ENCODE measurements at regions not wholly inside any gene's neighbourhood (a gene's known extent, or its start where the extent isn't known, plus 50 kb on each side); places are given as distances from the start of the nearest gene placed in this dataset.

GRCh38 chr3:166205158-166205557, 367.9 kb upstream of the BCHE start:
- DNase-seq (no peak), ATAC-seq (peak; percentile 54)
- H3K36me3 ChIP-seq (ENCODE audit: low read depth) = no peaks in the 10 kb centered on the region
- H3K4me1 ChIP-seq (ENCODE audit: low read depth) = no peaks in the 10 kb centered on the region
- no peak overlapping the region for H3K4me3 ChIP-seq
- intact Hi-C loops (cut with DNase I, micrococcal nuclease) = no loop called here
- H3K9me3 ChIP-seq = no peaks in the 10 kb centered on the region
- TF ChIP-seq CTCF (IDR thresholded peaks at IDR 0.05) = no peak

GRCh38 chr3:166201476-166201875, 364.3 kb upstream of the BCHE start:
- no peaks in the 10 kb centered on the region for H3K36me3 ChIP-seq (ENCODE audit: low read depth)
- intact Hi-C loops (cut with DNase I, micrococcal nuclease) = no loop called here

GRCh38 chr3:166199491-166199890, 362.3 kb upstream of the BCHE start:
- Histone ChIP-seq H3K4me3 (no peak overlapping the region), H3K4me1 (ENCODE audit: low read depth) (peaks cover 6% of the 10 kb centered on the region), H3K9me3 (no peaks in the 10 kb centered on the region), H3K36me3 (ENCODE audit: low read depth) (no peaks in the 10 kb centered on the region)
- ATAC-seq (peak; percentile 68), DNase-seq (no peak)
- intact Hi-C loops (cut with DNase I, micrococcal nuclease) = no loop called here
- TF ChIP-seq CTCF (IDR thresholded peaks at IDR 0.05) = no peak

More at GRCh38 chr3:166201476-166201875, 364.3 kb upstream of the BCHE start:
- Histone ChIP-seq H3K4me3 (no peak overlapping the region), H3K4me1 (ENCODE audit: low read depth) (peaks cover 6% of the 10 kb centered on the region), H3K9me3 (no peaks in the 10 kb centered on the region)
- no peak for ATAC-seq
- no peak for TF ChIP-seq CTCF (IDR thresholded peaks at IDR 0.05)
- DNase-seq = no peak

GRCh38 chr3:166195808-166196207, 358.6 kb upstream of the BCHE start:
- intact Hi-C loops (cut with DNase I, micrococcal nuclease) = no loop called here
- no peak for TF ChIP-seq CTCF (IDR thresholded peaks at IDR 0.05)
- no peaks in the 10 kb centered on the region for H3K9me3 ChIP-seq
- H3K36me3 ChIP-seq (ENCODE audit: low read depth) = no peaks in the 10 kb centered on the region
- peaks cover 6% of the 10 kb centered on the region for H3K4me1 ChIP-seq (ENCODE audit: low read depth)
- H3K4me3 ChIP-seq = no peak overlapping the region
- DNase-seq (no peak), ATAC-seq (no peak)

- intact Hi-C loops (cut with DNase I, micrococcal nuclease) = no loop called here
- no peak for TF ChIP-seq CTCF (IDR thresholded peaks at IDR 0.05)
- H3K4me1 ChIP-seq (ENCODE audit: low read depth) = no peaks in the 10 kb centered on the region
- no peak overlapping the region for H3K4me3 ChIP-seq
- ATAC-seq = no peak
- DNase-seq = no peak
- H3K9me3 ChIP-seq = no peaks in the 10 kb centered on the region
- no peaks in the 10 kb centered on the region for H3K36me3 ChIP-seq (ENCODE audit: low read depth)
Observed at GRCh38 chr3:166191411-166191810, 354.2 kb upstream of the BCHE start.

- H3K36me3 ChIP-seq (ENCODE audit: low read depth) = no peaks in the 10 kb centered on the region
- H3K9me3 ChIP-seq = no peaks in the 10 kb centered on the region
- H3K4me3 ChIP-seq = no peak overlapping the region
- no peak for ATAC-seq
- no peak for TF ChIP-seq CTCF (IDR thresholded peaks at IDR 0.05)
- DNase-seq = no peak
- H3K4me1 ChIP-seq (ENCODE audit: low read depth) = no peaks in the 10 kb centered on the region
- intact Hi-C loops (cut with DNase I, micrococcal nuclease) = no loop called here
Observed at GRCh38 chr3:166190360-166190759, 353.1 kb upstream of the BCHE start.
